ENCODE measurements at regions not wholly inside any gene's neighbourhood (a gene's known extent, or its start where the extent isn't known, plus 50 kb on each side); places are given as distances from the start of the nearest gene placed in this dataset.

DNA sequence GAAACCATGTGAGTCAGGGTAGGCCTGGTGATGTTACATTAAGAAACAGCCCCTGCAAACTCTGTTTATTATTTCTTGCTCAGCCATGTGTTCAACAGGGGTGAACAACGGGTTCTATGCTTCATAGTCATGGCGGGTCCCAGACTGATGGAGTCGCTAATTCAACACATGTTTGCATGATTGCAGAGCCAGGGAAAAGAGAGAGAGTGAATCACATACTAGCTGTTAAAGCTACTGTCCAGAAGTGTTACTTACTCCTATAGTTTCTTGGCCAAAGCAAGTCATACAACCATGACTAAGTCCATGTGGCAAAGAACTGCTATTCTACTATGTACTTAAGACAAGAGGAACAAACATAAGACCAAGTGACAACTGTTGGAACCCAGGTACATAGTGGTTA, 241.2 kb upstream of the SKOR2 start:
- TF ChIP-seq REST (IDR thresholded peaks at IDR 0.05; ENCODE audit: low read depth, low read length): no peak
- no peak for TF ChIP-seq FOXM1 (IDR thresholded peaks at IDR 0.05; ENCODE audit: low read depth)
- no peak for TF ChIP-seq YY1 (IDR thresholded peaks at IDR 0.05; ENCODE audit: low read depth)
- no peak for TF ChIP-seq MAX (IDR thresholded peaks at IDR 0.05; ENCODE audit: low read depth)
- no peak for TF ChIP-seq POLR2AphosphoS5 (IDR thresholded peaks at IDR 0.05; ENCODE audit: low read depth, low read length)
- no peak for TF ChIP-seq EP300 (IDR thresholded peaks at IDR 0.05; ENCODE audit: borderline replicate concordance in 1 of 2, low read depth in 1 of 2, low read length in 1 of 2)
- TF ChIP-seq EZH2phosphoT487 (IDR thresholded peaks at IDR 0.05; ENCODE audit: borderline replicate concordance, low read depth): no peak
- TF ChIP-seq RAD21 (IDR thresholded peaks at IDR 0.05; ENCODE audit: low read length): no peak
- TF ChIP-seq, protein P1, sequence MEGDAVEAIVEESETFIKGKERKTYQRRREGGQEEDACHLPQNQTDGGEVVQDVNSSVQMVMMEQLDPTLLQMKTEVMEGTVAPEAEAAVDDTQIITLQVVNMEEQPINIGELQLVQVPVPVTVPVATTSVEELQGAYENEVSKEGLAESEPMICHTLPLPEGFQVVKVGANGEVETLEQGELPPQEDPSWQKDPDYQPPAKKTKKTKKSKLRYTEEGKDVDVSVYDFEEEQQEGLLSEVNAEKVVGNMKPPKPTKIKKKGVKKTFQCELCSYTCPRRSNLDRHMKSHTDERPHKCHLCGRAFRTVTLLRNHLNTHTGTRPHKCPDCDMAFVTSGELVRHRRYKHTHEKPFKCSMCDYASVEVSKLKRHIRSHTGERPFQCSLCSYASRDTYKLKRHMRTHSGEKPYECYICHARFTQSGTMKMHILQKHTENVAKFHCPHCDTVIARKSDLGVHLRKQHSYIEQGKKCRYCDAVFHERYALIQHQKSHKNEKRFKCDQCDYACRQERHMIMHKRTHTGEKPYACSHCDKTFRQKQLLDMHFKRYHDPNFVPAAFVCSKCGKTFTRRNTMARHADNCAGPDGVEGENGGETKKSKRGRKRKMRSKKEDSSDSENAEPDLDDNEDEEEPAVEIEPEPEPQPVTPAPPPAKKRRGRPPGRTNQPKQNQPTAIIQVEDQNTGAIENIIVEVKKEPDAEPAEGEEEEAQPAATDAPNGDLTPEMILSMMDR (IDR thresholded peaks at IDR 0.05): no peak
- TF ChIP-seq GABPA (IDR thresholded peaks at IDR 0.05; ENCODE audit: low read depth): no peak

Data from SK-N-SH (cell line).